Activated naive CD4-positive, alpha-beta T cell treated with anti-CD3 and anti-CD28 coated beads, Interleukin-2, amount 10 ng/mL, durations not matched to agents 7 days and 5 days (primary cell): ENCODE measurements at regions not wholly inside any gene's neighbourhood (a gene's known extent, or its start where the extent isn't known, plus 50 kb on each side); places are given as distances from the start of the nearest gene placed in this dataset.

Experiments used
- CTCF ChIA-PET: fragments of 350-600 bp; sonication (Branson Sonifier 250); formaldehyde crosslinking; loops from one replicate; lab custom pipeline; 2021; ENCODE audit warnings: antibody characterized with exemption; lab: Charles Lee
- DNase-seq: peaks from one replicate; pipeline ENCODE4 v3.0.0-alpha.2; 2020
- H3K27ac Mint-ChIP-seq: one replicate; pipeline ENCODE4 v1.8.0; 2021; ENCODE audit warnings: mild to moderate bottlenecking, moderate library complexity, mixed read lengths
- H3K27me3 Mint-ChIP-seq: one replicate; pipeline ENCODE4 v1.8.0; 2021; ENCODE audit warnings: mild to moderate bottlenecking, mixed read lengths
- H3K36me3 Mint-ChIP-seq: one replicate; pipeline ENCODE4 v1.8.0; 2021; ENCODE audit warnings: mixed read lengths
- H3K4me1 Mint-ChIP-seq: one replicate; pipeline ENCODE4 v1.8.0; 2021; ENCODE audit warnings: mixed read lengths
- H3K4me3 Mint-ChIP-seq: one replicate; pipeline ENCODE4 v1.8.0; 2021; ENCODE audit warnings: mild to moderate bottlenecking, moderate library complexity, mixed read lengths
- H3K9me3 Mint-ChIP-seq: one replicate; pipeline ENCODE4 v1.8.0; 2021; ENCODE audit warnings: mixed read lengths

DNA sequence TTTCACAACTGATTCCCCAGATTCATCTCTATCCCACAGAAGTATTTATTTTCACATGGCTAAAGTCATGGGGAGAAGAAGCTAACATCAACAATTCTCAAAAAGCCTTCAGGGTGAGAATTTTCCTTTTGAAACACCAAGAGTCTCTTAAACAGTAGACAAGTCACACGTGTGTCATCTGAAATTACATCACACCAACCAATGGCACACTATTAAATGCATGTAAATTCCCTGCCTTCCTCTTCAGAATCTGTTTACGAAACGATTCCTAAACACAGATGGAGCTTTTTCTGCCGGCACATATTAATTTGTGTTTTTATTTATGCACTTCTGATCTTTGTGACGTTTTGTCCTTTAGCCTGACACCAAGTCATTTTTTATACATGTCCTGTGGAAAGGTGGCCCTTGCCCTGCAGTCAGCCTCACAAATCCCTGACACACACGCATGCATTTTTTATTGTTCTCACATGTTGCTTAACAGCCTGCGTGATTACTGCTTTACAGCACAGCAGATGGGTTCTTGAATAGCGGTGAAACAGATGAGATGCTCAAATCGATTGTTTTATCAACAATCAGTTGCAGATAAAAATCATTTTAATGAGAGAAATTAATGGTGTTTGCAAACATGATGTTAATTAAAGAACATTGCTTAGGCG lies 735.9 kb upstream of the TENM3 start:
- Mint-ChIP-seq H3K4me1 (no peaks in the 10 kb centered on the region), H3K9me3 (peaks cover 2% of the 10 kb centered on the region), H3K27me3 (no peaks in the 10 kb centered on the region), H3K36me3 (no peaks in the 10 kb centered on the region), H3K4me3 (no peak overlapping the region), H3K27ac (no peak overlapping the region)
- CTCF ChIA-PET, result no interaction called here
- DNase-seq, result no peak

DNA sequence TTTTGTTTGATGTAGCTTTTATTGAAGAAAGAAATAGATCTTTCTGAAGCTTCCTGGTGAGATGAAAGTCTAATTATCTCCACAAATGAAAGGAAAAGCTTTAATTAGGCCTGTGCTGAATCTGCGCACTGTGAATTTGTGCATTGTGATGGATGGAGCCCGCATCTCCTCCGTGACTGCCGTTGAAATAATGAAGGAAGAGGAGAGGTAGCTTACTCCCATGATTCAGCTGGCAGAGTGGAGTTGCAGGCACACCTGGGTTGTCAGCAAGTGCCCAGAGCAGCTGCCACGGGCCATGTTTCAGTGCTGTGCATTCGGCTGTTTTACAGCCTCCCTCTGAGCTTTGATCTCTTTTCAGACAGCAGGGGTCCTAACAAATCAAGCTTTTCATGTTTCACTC lies 735.3 kb upstream of the TENM3 start:
- no peak for DNase-seq
- CTCF ChIA-PET, result interaction anchor here (0.8 kb wide), 1 partner anchor 508 kb away, joined by 3 read pairs; no protein-coding TSS in a partner anchor
- Mint-ChIP-seq H3K27me3 (no peaks in the 10 kb centered on the region), H3K4me1 (no peaks in the 10 kb centered on the region), H3K27ac (no peak overlapping the region), H3K36me3 (no peaks in the 10 kb centered on the region), H3K4me3 (no peak overlapping the region), H3K9me3 (no peaks in the 10 kb centered on the region)

DNA sequence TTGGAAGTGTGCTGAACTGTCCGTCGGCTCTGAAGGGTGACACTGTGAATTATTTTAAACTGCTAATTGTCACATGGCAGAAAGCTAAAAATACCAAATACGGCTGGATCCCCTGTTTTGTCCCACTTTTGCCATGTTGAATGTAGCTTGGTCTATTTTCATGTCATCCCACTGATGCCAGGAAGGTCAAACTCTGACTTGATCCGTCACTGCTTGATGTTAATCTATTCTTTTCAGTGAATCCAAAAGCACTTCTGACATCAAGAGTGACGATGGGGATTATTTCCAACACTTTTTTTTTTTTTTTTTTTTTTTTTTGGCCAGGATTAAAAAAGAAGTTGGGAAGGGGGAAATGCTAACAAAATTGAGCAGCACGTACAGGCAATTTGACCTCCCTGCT lies 734.6 kb upstream of the TENM3 start:
- CTCF ChIA-PET, result interaction anchor here (0.7 to 0.8 kb wide), 2 partner anchors 509 to 1301 kb away, joined by 3 read pairs; no protein-coding TSS in a partner anchor
- H3K4me3 Mint-ChIP-seq, result no peak overlapping the region

DNA sequence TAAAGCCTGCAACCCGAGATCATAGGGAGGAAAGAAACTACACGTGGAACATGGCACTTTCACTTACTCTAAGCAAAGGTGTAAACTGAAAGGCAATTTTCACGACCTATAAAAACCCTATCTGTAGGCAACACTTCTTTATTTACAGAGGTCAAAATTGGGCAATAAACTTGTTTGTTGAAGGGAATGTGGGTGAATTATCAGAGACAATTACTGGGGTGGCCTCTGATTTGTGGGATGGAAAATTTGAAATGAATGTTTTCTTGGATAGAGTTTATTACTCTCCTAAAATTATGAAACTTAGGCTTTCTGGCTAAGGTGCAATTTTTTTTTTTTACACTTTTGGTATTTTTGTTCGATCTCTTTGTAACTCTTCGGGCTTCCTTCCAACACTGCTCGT lies 734.1 kb upstream of the TENM3 start:
- CTCF ChIA-PET, result interaction anchor here (0.7 kb wide), 1 partner anchor 1302 kb away, joined by 3 read pairs; no protein-coding TSS in a partner anchor
- H3K27me3 Mint-ChIP-seq, result no peaks in the 10 kb centered on the region
- no peak overlapping the region for H3K27ac Mint-ChIP-seq
- no peak overlapping the region for H3K4me3 Mint-ChIP-seq
- no peak for DNase-seq
- H3K9me3 Mint-ChIP-seq, result no peaks in the 10 kb centered on the region
- H3K36me3 Mint-ChIP-seq, result no peaks in the 10 kb centered on the region
- no peaks in the 10 kb centered on the region for H3K4me1 Mint-ChIP-seq

More for the DNA sequence above, 734.6 kb upstream of the TENM3 start:
- H3K27me3 Mint-ChIP-seq, result no peaks in the 10 kb centered on the region
- H3K36me3 Mint-ChIP-seq, result no peaks in the 10 kb centered on the region
- no peak for DNase-seq
- no peaks in the 10 kb centered on the region for H3K9me3 Mint-ChIP-seq
- no peaks in the 10 kb centered on the region for H3K4me1 Mint-ChIP-seq
- no peak overlapping the region for H3K27ac Mint-ChIP-seq

DNA sequence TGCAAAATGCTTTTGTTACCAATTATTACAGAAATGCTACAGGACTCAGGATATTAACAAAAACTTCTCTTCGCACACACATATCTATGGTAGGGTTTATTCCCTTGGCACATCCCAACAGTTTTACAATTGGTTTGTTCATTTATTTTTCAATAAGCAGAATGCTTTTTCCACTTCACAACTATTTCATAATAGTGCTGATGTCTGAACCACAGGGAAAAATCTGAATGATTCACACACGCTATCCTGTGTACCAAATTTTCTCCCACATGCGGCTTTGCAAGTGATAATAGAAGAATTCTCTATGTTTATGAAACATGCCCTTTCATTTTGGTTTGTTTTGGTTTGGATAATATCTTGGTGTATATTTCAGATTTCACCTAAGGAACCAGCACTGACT lies 725.7 kb upstream of the TENM3 start:
- CTCF ChIA-PET, result no interaction called here
- no peaks in the 10 kb centered on the region for H3K36me3 Mint-ChIP-seq

DNA sequence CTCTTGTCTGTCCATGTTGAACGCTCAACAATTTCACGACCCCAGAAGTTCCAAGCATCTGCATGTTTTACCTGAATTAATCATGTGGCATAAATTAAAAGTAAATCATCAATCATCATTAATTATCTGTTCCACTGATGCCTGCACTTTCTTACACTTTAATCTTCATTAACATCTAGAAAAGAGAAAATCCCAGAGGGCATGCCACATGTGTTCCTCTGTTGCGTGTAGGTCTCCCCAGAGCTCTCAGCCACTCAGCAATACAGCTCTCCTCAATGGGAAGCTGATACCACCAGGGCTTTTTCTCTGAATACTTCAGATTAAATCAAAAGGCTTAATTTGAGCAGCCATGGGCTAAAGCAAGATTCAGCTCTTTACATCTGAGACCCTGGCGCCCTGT lies 722.4 kb upstream of the TENM3 start:
- peaks cover 5% of the 10 kb centered on the region for H3K9me3 Mint-ChIP-seq
- no peaks in the 10 kb centered on the region for H3K36me3 Mint-ChIP-seq
- H3K4me1 Mint-ChIP-seq, result no peaks in the 10 kb centered on the region
- no peak overlapping the region for H3K27ac Mint-ChIP-seq
- H3K27me3 Mint-ChIP-seq, result no peaks in the 10 kb centered on the region
- no peak for DNase-seq
- H3K4me3 Mint-ChIP-seq, result no peak overlapping the region
- CTCF ChIA-PET, result no interaction called here

More for the DNA sequence above, 725.7 kb upstream of the TENM3 start:
- Mint-ChIP-seq H3K9me3 (peaks cover 5% of the 10 kb centered on the region), H3K27me3 (no peaks in the 10 kb centered on the region), H3K4me3 (no peak overlapping the region), H3K4me1 (no peaks in the 10 kb centered on the region), H3K27ac (no peak overlapping the region)
- DNase-seq, result no peak

DNA sequence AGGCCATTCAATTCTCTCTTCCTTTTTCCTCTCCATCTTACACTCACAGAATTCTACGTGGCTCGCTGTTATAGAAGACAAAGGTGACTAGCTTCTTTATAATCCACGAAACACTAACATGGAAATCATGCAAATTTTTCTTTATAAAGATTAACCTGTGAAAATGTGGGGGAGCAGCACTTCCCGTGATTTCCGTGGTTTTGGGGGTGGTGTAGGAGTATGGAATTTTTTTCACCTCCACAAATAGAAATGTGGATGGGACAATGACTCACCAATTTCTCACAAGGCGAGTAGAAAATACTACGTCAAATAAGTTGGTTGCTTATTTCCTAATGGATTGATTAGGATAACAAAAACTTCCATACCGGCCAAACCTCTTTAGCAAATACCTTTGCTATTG lies 719.2 kb upstream of the TENM3 start:
- peaks cover 1% of the 10 kb centered on the region for H3K9me3 Mint-ChIP-seq
- no peaks in the 10 kb centered on the region for H3K36me3 Mint-ChIP-seq
- no peaks in the 10 kb centered on the region for H3K4me1 Mint-ChIP-seq
- H3K4me3 Mint-ChIP-seq, result no peak overlapping the region
- no peak for DNase-seq
- CTCF ChIA-PET, result no interaction called here
- H3K27ac Mint-ChIP-seq, result no peak overlapping the region
- no peaks in the 10 kb centered on the region for H3K27me3 Mint-ChIP-seq

DNA sequence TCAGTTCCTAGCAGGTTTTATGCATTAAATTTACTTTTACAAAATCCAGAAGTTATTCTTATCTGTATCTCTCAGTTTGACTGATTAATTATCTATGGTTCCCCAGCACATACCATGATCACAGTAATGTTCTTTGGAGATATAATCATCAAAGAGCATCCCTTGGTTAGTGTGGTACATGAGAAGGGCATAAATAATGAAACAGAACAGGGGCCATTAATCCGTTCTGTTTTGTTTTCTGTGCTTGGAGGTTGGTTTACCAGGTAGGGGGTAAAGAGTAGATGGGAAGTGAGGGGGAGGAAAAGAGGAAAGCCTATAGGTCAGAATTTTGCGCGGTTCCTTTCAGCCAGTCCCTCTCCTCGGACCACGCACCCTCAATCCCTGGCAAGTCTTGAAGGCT lies 718.7 kb upstream of the TENM3 start:
- H3K4me3 Mint-ChIP-seq, result no peak overlapping the region
- H3K27ac Mint-ChIP-seq, result no peak overlapping the region
- no peaks in the 10 kb centered on the region for H3K36me3 Mint-ChIP-seq
- H3K27me3 Mint-ChIP-seq, result no peaks in the 10 kb centered on the region
- no peaks in the 10 kb centered on the region for H3K9me3 Mint-ChIP-seq
- H3K4me1 Mint-ChIP-seq, result no peaks in the 10 kb centered on the region
- no peak for DNase-seq
- CTCF ChIA-PET, result no interaction called here

DNA sequence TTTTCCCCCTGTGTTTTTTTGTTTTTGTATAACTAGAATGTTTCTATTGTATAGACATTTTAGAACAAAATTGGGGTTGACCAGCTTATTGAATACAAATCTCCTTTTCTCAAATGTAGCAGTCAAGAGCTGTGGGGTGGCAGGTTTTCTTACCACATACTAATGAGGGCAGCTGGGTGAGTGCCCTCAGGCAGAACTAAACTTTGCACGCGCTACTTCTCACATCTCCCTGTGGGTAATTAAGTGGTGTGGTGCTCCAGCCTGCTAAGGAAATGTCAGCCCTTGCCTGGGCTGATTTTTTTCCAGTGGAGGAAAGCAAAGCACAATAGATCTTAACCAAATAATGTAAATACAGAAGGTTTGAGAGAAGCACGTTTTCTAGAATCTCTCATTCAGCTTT lies 717.6 kb upstream of the TENM3 start:
- H3K9me3 Mint-ChIP-seq, result no peaks in the 10 kb centered on the region
- H3K36me3 Mint-ChIP-seq, result no peaks in the 10 kb centered on the region
- H3K4me1 Mint-ChIP-seq, result no peaks in the 10 kb centered on the region
- DNase-seq, result no peak
- no peaks in the 10 kb centered on the region for H3K27me3 Mint-ChIP-seq
- CTCF ChIA-PET, result no interaction called here
- no peak overlapping the region for H3K4me3 Mint-ChIP-seq
- H3K27ac Mint-ChIP-seq, result no peak overlapping the region

DNA sequence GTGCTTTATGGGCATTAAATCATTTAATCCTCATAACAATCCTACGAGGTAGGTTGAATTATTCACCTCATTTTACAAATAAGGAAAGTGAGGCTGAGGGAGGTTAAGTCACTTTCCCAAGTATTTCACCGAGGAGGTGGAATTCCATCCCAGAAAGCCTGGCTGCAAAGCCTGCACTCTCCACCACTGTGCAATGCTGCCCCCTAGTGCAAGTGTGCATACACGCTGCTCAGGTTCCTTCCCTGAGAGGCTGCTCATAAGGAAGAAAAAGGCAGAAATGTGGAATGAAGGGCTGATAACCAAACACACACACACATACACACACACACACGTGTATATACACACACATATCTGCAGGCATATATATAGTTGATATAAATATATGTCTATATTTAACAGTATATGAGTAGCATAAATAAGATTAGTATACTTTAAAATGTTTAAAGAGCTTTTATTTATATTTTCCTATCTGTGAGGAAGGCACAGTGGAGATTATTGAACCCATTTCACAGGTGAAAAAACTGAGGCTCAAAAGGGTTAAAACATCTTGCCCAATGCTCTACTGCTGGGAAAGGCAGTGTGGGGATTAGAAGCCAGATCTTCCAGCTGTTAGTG lies 714.5 kb upstream of the TENM3 start:
- no peak overlapping the region for H3K4me3 Mint-ChIP-seq
- H3K27ac Mint-ChIP-seq, result no peak overlapping the region
- H3K4me1 Mint-ChIP-seq, result no peaks in the 10 kb centered on the region
- no peaks in the 10 kb centered on the region for H3K9me3 Mint-ChIP-seq
- H3K27me3 Mint-ChIP-seq, result no peaks in the 10 kb centered on the region
- peak; percentile 43 for DNase-seq
- CTCF ChIA-PET, result interaction anchor here (0.6 to 1.8 kb wide), 10 partner anchors 8 to 700 kb away, joined by 3 to 6 read pairs (median 4); no protein-coding TSS in a partner anchor
- no peaks in the 10 kb centered on the region for H3K36me3 Mint-ChIP-seq

DNA sequence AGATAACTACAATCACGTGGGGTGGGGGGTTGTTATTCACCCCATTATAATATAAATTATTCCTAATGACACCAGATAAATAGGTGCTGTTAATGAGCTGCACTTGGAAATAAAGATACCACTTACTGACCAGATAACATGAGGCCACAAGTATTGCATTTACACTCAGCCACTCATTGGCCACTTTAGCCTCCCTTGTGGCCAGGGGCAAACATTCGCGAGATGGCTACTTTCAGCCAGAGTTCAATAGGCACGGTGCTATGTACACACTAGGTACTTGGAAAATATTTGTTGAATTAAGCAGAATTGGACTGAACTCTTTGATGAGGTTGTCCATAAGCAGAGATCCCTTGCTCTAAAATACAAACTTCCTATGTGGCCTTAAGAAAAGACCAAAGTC lies 713.7 kb upstream of the TENM3 start:
- CTCF ChIA-PET, result interaction anchor here (0.7 to 1.8 kb wide), 5 partner anchors 7 to 701 kb away, joined by 3 to 6 read pairs (median 4); no protein-coding TSS in a partner anchor
- Mint-ChIP-seq H3K9me3 (no peaks in the 10 kb centered on the region), H3K4me3 (no peak overlapping the region), H3K4me1 (no peaks in the 10 kb centered on the region), H3K27me3 (no peaks in the 10 kb centered on the region), H3K36me3 (no peaks in the 10 kb centered on the region), H3K27ac (no peak overlapping the region)
- no peak for DNase-seq

DNA sequence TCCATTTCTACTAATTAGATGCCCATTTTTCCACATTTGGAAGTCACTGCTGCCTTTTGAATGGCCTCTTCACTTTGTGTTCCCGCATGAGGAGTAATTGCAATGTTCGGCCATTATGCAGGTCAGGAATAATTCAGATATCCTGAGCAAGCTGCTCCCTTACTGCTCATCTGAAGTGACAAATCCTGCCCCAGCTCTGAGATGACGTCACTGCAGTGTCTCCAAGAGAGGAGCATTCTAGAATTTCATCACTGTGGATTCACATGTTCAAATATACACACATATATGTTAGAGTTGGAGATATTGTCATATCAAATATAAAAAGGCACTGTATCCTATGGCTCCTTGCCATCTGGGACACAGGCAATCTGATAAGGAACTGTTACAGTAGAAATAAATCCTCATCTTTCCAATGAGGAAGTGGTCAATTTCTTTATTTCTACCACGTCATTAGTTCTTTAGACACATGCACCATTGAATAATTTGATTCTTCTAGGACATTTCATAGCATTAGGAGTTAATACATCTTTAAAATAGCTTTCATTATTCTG lies 706.9 kb upstream of the TENM3 start:
- peaks cover 2% of the 10 kb centered on the region for H3K9me3 Mint-ChIP-seq
- no peak overlapping the region for H3K4me3 Mint-ChIP-seq
- H3K27me3 Mint-ChIP-seq, result no peaks in the 10 kb centered on the region
- no peak for DNase-seq
- H3K4me1 Mint-ChIP-seq, result no peaks in the 10 kb centered on the region
- CTCF ChIA-PET, result interaction anchor here (0.9 kb wide), 1 partner anchor 7 kb away, joined by 3 read pairs; no protein-coding TSS in a partner anchor
- no peaks in the 10 kb centered on the region for H3K36me3 Mint-ChIP-seq
- H3K27ac Mint-ChIP-seq, result no peak overlapping the region

DNA sequence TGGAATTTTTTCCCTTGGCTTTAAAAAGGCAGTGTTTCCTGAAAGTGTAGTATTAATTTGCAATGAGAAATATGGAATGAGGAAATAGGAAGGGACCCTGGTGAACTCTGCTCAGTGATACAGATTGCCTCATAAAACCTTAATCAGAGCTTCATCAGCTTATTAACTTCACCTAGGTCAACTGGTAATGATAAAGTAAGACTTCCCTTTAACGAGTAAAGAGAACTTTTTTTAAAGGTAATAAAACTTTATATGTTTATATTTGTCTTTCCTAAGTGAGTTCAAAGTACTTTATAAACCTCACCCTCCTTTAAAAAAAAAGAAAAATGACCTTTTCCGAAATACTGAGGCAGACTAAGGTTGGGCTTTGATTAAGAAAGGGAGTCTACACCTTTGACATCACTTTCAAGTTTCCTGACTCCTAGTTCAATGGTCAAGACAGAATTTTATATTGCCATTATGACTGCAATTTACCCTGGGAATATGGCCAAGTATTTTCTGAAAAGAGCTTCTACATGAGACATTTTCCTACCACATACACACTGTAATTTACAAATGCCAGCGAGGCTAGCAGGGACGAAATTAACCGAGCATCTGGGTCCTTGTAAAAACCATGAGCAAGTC lies 706.3 kb upstream of the TENM3 start:
- H3K4me1 Mint-ChIP-seq, result no peaks in the 10 kb centered on the region
- no peak for DNase-seq
- no peak overlapping the region for H3K4me3 Mint-ChIP-seq
- CTCF ChIA-PET, result interaction anchor here (0.9 kb wide), 1 partner anchor 8 kb away, joined by 3 read pairs; no protein-coding TSS in a partner anchor
- no peaks in the 10 kb centered on the region for H3K27me3 Mint-ChIP-seq
- H3K9me3 Mint-ChIP-seq, result peaks cover 2% of the 10 kb centered on the region
- no peaks in the 10 kb centered on the region for H3K36me3 Mint-ChIP-seq
- H3K27ac Mint-ChIP-seq, result no peak overlapping the region

DNA sequence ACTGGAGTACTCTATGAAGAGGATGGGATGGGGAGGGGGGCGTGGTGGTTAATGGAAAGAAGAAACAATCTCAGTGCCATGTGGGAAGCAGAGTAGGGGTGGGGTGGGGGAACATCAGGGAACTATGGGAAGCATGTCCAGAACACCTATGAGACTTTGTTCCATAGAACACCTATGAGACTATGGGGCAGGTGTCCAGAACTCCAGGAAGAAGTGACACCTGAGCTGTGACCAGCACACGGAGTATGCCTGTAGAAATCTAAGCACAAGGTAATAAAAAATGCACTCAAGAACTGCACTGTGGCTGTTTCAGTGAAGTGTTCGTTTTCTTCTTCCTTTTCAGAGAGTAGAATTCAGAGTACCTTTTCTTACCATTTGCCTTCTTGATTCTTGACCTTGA lies 704.8 kb upstream of the TENM3 start:
- Mint-ChIP-seq H3K4me1 (no peaks in the 10 kb centered on the region), H3K36me3 (no peaks in the 10 kb centered on the region), H3K9me3 (peaks cover 4% of the 10 kb centered on the region), H3K4me3 (no peak overlapping the region), H3K27ac (no peak overlapping the region), H3K27me3 (no peaks in the 10 kb centered on the region)
- DNase-seq, result no peak
- CTCF ChIA-PET, result no interaction called here
